HG03097 (cell line): ENCODE measurements at regions not wholly inside any gene's neighbourhood (a gene's known extent, or its start where the extent isn't known, plus 50 kb on each side); places are given as distances from the start of the nearest gene placed in this dataset.
"Not testable (repeated sequence)": the region's sequence is repeated elsewhere in the genome, so short reads cannot be mapped to it uniquely, and the experiment has no call there.

Experiments
- ATAC-seq: cut with Tn5 transposase; IDR thresholded peaks from one replicate; pipeline ENCODE4 v1.9.1; 2021; ENCODE audit not compliant: unreplicated experiment, low FRiP score

GRCh38 chr5:50898966-50899365 is 232.5 kb downstream of the PARP8 start:
- ATAC-seq, result no peak

GRCh38 chr5:50900952-50901510 is 234.6 kb downstream of the PARP8 start:
- ATAC-seq, result no peak

GRCh38 chr5:50903651-50904050 is 237.2 kb downstream of the PARP8 start:
- ATAC-seq, result no peak

GRCh38 chr5:50905996-50906570 is 239.6 kb downstream of the PARP8 start:
- ATAC-seq, result no peak

- not testable (repeated sequence) for ATAC-seq
These were observed 253.7 kb downstream of the PARP8 start for GRCh38 chr5:50920160-50920559.

- no peak for ATAC-seq
These were observed 255.1 kb downstream of the PARP8 start for GRCh38 chr5:50921366-50922133.

- not testable (repeated sequence) for ATAC-seq
These were observed 255.9 kb downstream of the PARP8 start for GRCh38 chr5:50922134-50922941.

GRCh38 chr5:50922942-50923767 is 256.7 kb downstream of the PARP8 start:
- no peak for ATAC-seq

GRCh38 chr5:50923768-50924494 is 257.5 kb downstream of the PARP8 start:
- ATAC-seq, result no peak

- no peak for ATAC-seq
These were observed 261.5 kb downstream of the PARP8 start for GRCh38 chr5:50927953-50928352.

- ATAC-seq, result no peak
These were observed 262.7 kb downstream of the PARP8 start for GRCh38 chr5:50929174-50929573.

- ATAC-seq, result no peak
These were observed 267.9 kb downstream of the PARP8 start for GRCh38 chr5:50934343-50934742.

- ATAC-seq, result no peak
These were observed 278.7 kb downstream of the PARP8 start for GRCh38 chr5:50945139-50945538.

- no peak for ATAC-seq
These were observed 281.7 kb downstream of the PARP8 start for GRCh38 chr5:50947906-50948683.

- no peak for ATAC-seq
These were observed 286.9 kb downstream of the PARP8 start for GRCh38 chr5:50953290-50953689.

GRCh38 chr5:50958852-50959457 is 292.5 kb downstream of the PARP8 start:
- ATAC-seq, result no peak

GRCh38 chr5:50962934-50963872 is 296.8 kb downstream of the PARP8 start:
- peak; percentile 77 for ATAC-seq
